ENCODE measurements at regions not wholly inside any gene's neighbourhood (a gene's known extent, or its start where the extent isn't known, plus 50 kb on each side); places are given as distances from the start of the nearest gene placed in this dataset.
"Not testable (repeated sequence)": the region's sequence is repeated elsewhere in the genome, so short reads cannot be mapped to it uniquely, and the experiment has no call there.

DNA sequence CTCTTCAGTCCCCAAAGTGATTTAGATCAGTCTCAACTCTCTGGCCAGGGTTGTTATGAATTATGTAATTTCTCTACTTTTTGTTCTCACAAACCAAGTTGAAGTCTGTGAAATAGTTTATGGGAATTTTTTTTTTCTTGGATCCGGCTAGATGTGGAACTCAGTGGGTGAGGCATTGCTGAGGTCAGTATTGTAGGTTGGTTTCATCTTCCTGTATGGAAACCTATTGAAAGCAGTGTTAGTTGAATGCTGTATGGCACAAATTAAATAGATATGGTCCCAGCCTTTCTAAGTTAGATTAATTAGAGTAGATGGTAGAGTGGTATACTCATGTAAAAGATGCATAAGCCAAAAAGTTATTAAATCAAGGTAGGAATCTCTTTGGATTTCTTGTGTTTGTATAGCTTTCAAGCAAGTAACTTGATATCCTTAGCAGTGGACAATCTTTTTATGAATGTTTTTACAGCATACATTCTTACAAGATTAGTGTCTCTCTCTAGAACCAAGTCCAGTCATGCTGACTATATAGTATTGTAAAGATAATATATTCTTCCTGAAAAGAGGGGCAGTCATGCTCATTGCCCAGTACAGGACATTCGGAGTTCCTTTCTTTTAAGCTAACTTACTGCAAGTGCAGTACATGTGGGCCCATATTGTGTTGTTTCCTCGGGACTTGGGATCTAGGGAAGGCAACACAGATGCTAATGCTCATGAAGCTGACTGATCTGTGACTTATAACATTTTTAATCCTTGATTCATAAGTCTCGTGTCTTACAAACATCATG, 2541.1 kb downstream of the PCDH9 start:
- TF ChIP-seq, protein P1, sequence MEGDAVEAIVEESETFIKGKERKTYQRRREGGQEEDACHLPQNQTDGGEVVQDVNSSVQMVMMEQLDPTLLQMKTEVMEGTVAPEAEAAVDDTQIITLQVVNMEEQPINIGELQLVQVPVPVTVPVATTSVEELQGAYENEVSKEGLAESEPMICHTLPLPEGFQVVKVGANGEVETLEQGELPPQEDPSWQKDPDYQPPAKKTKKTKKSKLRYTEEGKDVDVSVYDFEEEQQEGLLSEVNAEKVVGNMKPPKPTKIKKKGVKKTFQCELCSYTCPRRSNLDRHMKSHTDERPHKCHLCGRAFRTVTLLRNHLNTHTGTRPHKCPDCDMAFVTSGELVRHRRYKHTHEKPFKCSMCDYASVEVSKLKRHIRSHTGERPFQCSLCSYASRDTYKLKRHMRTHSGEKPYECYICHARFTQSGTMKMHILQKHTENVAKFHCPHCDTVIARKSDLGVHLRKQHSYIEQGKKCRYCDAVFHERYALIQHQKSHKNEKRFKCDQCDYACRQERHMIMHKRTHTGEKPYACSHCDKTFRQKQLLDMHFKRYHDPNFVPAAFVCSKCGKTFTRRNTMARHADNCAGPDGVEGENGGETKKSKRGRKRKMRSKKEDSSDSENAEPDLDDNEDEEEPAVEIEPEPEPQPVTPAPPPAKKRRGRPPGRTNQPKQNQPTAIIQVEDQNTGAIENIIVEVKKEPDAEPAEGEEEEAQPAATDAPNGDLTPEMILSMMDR (IDR thresholded peaks at IDR 0.05; ENCODE audit: insufficient read depth, low read length, poor library complexity, severe bottlenecking): no peak
- DNase-seq (ENCODE audit: extremely low read depth, insufficient read length): no peak
- no peak overlapping the region for H3K4me3 ChIP-seq (replicated peaks; ENCODE audit: low read depth, low read length)

DNA sequence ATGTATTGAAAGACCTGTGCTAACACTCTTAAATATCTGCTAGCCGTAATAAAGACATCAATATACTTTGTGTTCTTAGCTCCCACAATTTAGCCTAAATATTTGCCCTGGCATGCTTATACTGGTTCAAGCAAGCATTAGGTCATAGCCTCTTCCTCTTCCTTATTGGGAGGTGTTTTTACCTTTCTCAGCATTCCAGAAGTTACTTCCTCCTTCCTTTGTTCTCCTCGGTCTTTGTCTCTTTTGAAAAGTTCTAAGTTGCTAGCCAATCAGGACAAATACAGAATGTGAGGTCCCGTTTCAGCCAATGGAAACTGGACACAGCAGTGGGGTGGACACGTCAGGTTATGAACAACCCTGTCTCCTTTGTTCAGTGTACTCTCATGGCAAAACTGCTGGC, 2543.6 kb downstream of the PCDH9 start:
- not testable (repeated sequence) for DNase-seq (ENCODE audit: extremely low read depth, insufficient read length); H3K27me3 ChIP-seq (replicated peaks; ENCODE audit: control insufficient read depth, insufficient read depth, low read length); H3K4me3 ChIP-seq (replicated peaks; ENCODE audit: low read depth, low read length); H3K36me3 ChIP-seq (ENCODE audit: control insufficient read depth, insufficient read depth, low read length)

More for the DNA sequence above, 2541.1 kb downstream of the PCDH9 start:
- H3K36me3 ChIP-seq (ENCODE audit: control insufficient read depth, insufficient read depth, low read length): no peaks in the 10 kb centered on the region
- H3K27me3 ChIP-seq (replicated peaks; ENCODE audit: control insufficient read depth, insufficient read depth, low read length): no peaks in the 10 kb centered on the region

DNA sequence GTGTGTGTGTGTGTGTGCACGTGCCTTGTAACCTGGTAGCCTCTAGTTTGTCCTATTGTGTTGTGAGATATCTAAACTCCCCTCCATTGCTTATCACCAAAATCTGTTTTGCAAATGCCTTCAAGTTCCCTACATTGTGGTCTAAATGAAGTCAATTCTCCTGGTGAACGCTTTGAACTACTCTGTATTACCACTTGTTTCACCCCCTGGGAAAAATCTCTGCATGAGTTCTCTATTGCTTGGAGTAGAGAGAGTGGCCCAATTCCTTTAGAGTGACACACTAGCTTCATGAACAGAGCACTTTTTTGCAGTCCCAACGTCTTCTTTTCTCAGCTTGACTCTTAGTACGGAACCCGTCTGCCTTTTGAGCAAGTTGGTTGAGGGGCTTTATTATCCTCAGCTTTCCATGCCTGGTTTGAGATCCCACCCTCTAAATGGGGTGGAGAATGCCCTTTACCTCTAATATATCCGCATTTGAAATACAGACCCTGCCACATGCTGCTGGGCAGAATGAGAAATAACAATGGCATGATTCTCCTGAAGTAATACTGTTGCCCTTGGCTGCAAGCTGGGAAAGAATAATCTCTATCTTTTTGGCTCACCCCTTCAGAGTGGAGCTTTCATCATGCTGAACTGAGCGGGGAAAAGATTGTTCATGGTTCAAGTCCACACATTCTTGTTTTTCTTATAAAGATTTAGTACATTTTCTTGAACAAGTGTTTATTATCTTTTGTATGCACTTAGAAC, 2545.3 kb downstream of the PCDH9 start:
- TF ChIP-seq, protein P1 (IDR thresholded peaks at IDR 0.05; ENCODE audit: insufficient read depth, low read length, poor library complexity, severe bottlenecking): no peak
- no peak overlapping the region for H3K4me3 ChIP-seq (replicated peaks; ENCODE audit: low read depth, low read length)
- no peaks in the 10 kb centered on the region for H3K27me3 ChIP-seq (replicated peaks; ENCODE audit: control insufficient read depth, insufficient read depth, low read length)
- H3K36me3 ChIP-seq (ENCODE audit: control insufficient read depth, insufficient read depth, low read length): no peaks in the 10 kb centered on the region
- no peak for DNase-seq (ENCODE audit: extremely low read depth, insufficient read length)

DNA sequence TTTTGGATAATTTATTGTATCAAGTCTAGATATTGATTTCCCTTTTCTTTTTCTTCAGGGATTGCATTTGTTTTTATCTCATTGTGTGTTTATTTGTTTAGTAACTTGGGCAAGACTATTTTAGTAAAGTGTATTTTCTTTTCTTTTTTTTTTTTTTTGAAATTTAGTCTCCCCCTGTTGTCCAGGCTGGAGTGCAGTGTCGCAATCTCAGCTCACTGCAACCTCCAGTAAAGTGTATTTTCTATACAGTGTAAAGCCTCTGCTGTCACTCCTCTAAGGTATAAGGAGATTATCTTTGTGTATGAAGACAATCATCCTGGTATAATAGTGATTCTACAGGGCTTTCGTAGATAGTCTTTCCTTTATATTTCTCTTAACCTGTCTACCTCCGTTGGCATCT, 2546.0 kb downstream of the PCDH9 start:
- H3K27me3 ChIP-seq (replicated peaks; ENCODE audit: control insufficient read depth, insufficient read depth, low read length): no peaks in the 10 kb centered on the region
- TF ChIP-seq, protein P1 (IDR thresholded peaks at IDR 0.05; ENCODE audit: insufficient read depth, low read length, poor library complexity, severe bottlenecking): no peak
- no peak for DNase-seq (ENCODE audit: extremely low read depth, insufficient read length)
- H3K36me3 ChIP-seq (ENCODE audit: control insufficient read depth, insufficient read depth, low read length): no peaks in the 10 kb centered on the region
- H3K4me3 ChIP-seq (replicated peaks; ENCODE audit: low read depth, low read length): no peak overlapping the region

DNA sequence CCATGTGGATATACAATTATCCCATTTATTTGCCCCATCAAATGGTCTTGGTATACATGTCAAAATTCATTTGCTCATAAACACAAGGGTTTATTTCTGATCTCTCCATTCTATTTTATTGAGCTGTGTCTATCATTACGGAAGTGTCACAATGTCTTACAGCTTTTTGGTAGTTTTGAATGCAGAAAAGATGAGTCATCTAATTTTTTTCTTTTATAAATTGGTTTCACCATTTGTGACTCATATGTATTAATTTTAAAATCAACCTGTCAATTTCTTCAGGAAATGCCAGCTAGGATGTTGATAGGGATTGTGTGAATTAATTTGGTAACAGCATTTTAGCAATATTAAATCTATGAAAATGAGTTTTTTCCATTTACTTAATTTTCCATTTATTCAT, 2549.4 kb downstream of the PCDH9 start:
- DNase-seq (ENCODE audit: extremely low read depth, insufficient read length): no peak
- Histone ChIP-seq H3K36me3 (ENCODE audit: control insufficient read depth, insufficient read depth, low read length) (no peaks in the 10 kb centered on the region), H3K27me3 (replicated peaks; ENCODE audit: control insufficient read depth, insufficient read depth, low read length) (no peaks in the 10 kb centered on the region), H3K4me3 (replicated peaks; ENCODE audit: low read depth, low read length) (no peak overlapping the region)
- TF ChIP-seq, protein P1 (IDR thresholded peaks at IDR 0.05; ENCODE audit: insufficient read depth, low read length, poor library complexity, severe bottlenecking): no peak

DNA sequence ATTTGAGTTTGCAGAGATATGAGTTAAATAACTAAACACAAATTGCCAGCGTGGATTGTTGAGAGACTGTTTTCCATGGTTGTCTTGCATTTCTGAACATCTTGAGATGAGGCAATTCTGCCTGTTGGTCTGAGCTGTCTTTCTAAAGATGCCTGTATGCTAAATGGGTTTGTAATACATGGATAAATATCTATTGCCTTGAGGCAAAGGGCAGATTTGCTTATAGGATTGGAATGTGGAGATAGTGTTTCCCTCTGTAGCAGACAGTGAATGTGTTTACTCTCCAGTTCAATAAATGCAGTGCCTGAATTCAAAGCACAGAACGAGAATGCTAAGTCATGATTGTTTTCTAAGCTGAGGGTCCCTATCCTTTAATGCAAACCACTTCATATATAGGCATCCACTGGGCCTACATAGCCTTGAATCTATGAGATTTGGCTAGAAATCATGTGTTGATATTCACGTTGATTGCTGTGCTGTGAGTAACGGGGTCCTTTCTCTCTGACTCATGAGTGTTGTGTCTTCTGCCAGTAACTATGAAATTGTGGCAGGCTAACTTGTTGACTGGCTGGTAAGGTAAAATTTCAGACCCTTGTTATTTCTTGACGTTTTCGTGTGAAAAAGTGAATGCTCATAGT, 2554.8 kb downstream of the PCDH9 start:
- TF ChIP-seq, protein P1 (IDR thresholded peaks at IDR 0.05; ENCODE audit: insufficient read depth, low read length, poor library complexity, severe bottlenecking): no peak
- H3K27me3 ChIP-seq (replicated peaks; ENCODE audit: control insufficient read depth, insufficient read depth, low read length): no peaks in the 10 kb centered on the region
- no peak for DNase-seq (ENCODE audit: extremely low read depth, insufficient read length)
- H3K4me3 ChIP-seq (replicated peaks; ENCODE audit: low read depth, low read length): no peak overlapping the region
- H3K36me3 ChIP-seq (ENCODE audit: control insufficient read depth, insufficient read depth, low read length): no peaks in the 10 kb centered on the region
